Activated B cell treated with CpG ODN at 0.5 μM for 24 hours (primary cell): ENCODE measurements at regions not wholly inside any gene's neighbourhood (a gene's known extent, or its start where the extent isn't known, plus 50 kb on each side); places are given as distances from the start of the nearest gene placed in this dataset.

Source experiments
- ATAC-seq: fragments of 200-7000 bp; cut with Tn5 transposase; one replicate; pipeline ENCODE4 v1.10.0; 2021; ENCODE audit warnings: low read depth, mild to moderate bottlenecking, moderate library complexity
- CTCF ChIA-PET: fragments of 350-600 bp; sonication (Branson Sonifier 250); formaldehyde crosslinking; loops from one replicate; lab custom pipeline; 2021; ENCODE audit warnings: antibody characterized with exemption; lab: Charles Lee
- POLR2A ChIA-PET: fragments of 350-600 bp; sonication (Branson Sonifier 250); formaldehyde crosslinking; loops from one replicate; lab custom pipeline; 2021; ENCODE audit warnings: antibody characterized with exemption; lab: Charles Lee
- DNase-seq: peaks from one replicate; pipeline ENCODE4 v3.0.0; 2022
- H3K27ac Mint-ChIP-seq: one replicate; pipeline ENCODE4 v1.8.0; 2020; ENCODE audit warnings: mixed read lengths
- H3K27me3 Mint-ChIP-seq: one replicate; pipeline ENCODE4 v1.8.0; 2021; ENCODE audit warnings: mixed read lengths
- H3K36me3 Mint-ChIP-seq: one replicate; pipeline ENCODE4 v1.8.0; 2021; ENCODE audit warnings: low read depth, mixed read lengths
- H3K4me1 Mint-ChIP-seq: one replicate; pipeline ENCODE4 v1.8.0; 2021; ENCODE audit warnings: mixed read lengths
- H3K4me3 Mint-ChIP-seq: one replicate; pipeline ENCODE4 v1.8.0; 2020; ENCODE audit warnings: mild to moderate bottlenecking, mixed read lengths
- H3K9me3 Mint-ChIP-seq: one replicate; pipeline ENCODE4 v1.8.0; 2020; ENCODE audit warnings: mixed read lengths
- intact Hi-C: fragments of 100-400 bp; cut with micrococcal nuclease; formaldehyde crosslinking; loops from one replicate; pipeline ENCODE4 v1.15.1; 2024
- TF ChIP-seq, protein P1 (sequence below): fragments of 200-600 bp; IDR thresholded peaks from one replicate; pipeline ENCODE4 v1.8.0; 2022; ENCODE audit warnings: antibody characterized with exemption, mild to moderate bottlenecking

DNA sequence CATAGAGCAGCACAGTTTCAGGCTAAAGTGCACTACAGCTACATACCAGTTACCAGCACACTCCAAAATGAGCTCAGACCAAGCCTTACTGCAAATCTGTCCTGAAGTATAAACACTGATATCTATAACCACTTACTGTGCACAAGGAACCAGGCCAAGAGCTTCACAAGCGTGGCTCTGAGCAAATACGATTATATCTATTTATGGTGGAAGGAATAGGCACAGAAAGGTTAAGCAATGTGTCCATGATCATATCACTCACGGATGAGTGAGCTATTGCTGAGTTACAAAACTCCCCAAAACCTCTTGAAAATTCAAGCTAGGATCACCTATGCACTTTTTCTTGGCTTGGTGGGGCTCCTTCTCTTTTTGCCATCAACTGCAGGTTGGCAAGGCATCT is 84.9 kb downstream of the GPAM start:
- no peaks in the 10 kb centered on the region for H3K4me1 Mint-ChIP-seq
- no peak overlapping the region for H3K27ac Mint-ChIP-seq
- intact Hi-C loops = no loop called here
- H3K9me3 Mint-ChIP-seq = no peaks in the 10 kb centered on the region
- POLR2A ChIA-PET = no interaction called here
- H3K27me3 Mint-ChIP-seq = no peaks in the 10 kb centered on the region
- CTCF ChIA-PET = no interaction called here
- ATAC-seq = no peak
- no peaks in the 10 kb centered on the region for H3K36me3 Mint-ChIP-seq
- no peak for DNase-seq
- no peak overlapping the region for H3K4me3 Mint-ChIP-seq
- TF ChIP-seq, protein P1, sequence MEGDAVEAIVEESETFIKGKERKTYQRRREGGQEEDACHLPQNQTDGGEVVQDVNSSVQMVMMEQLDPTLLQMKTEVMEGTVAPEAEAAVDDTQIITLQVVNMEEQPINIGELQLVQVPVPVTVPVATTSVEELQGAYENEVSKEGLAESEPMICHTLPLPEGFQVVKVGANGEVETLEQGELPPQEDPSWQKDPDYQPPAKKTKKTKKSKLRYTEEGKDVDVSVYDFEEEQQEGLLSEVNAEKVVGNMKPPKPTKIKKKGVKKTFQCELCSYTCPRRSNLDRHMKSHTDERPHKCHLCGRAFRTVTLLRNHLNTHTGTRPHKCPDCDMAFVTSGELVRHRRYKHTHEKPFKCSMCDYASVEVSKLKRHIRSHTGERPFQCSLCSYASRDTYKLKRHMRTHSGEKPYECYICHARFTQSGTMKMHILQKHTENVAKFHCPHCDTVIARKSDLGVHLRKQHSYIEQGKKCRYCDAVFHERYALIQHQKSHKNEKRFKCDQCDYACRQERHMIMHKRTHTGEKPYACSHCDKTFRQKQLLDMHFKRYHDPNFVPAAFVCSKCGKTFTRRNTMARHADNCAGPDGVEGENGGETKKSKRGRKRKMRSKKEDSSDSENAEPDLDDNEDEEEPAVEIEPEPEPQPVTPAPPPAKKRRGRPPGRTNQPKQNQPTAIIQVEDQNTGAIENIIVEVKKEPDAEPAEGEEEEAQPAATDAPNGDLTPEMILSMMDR = no peak
